Tibial nerve (tissue), 3 donors: ENCODE measurements at regions not wholly inside any gene's neighbourhood (a gene's known extent, or its start where the extent isn't known, plus 50 kb on each side); places are given as distances from the start of the nearest gene placed in this dataset.

ENCODE experiments used
- CTCF ChIP-seq, 5 experiments: fragments of 200-600 bp in 3 of 5; fragments of 450-650 bp in 2 of 5; sonication (generic) in 3 of 5; IDR thresholded peaks; one replicate each; pipeline ENCODE4 v1.5.1; 2016 to 2019; ENCODE audit warnings: antibody characterized with exemption in 5 of 5, mild to moderate bottlenecking in 3 of 5, moderate library complexity in 2 of 5
- POLR2A ChIP-seq, 2 donors: fragments of 450-650 bp; IDR thresholded peaks; one replicate each; pipeline ENCODE4 v1.6.1; 2017; ENCODE audit warnings: antibody characterized with exemption in 2 of 2, mild to moderate bottlenecking in 2 of 2, moderate library complexity in 2 of 2

DNA sequence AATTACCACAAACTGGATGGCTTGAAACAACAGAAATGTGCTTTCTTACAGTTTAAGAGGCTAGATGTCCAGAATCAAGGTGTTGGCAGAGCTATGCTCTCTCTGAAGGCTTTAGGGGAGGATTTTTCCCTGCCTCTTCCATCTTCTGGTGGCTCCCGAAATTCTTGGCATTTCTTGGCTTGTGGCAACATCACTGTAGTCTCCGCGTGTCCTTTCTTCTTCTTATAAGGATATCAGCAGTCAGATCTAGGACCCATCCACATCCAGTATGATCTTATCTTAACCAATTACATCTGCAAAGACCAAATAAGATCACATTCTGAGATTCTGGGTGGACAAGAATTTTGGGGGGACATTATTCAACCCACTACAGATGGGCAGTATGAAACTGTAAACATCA, 119.2 kb upstream of the PMFBP1 start:
- TF ChIP-seq CTCF (IDR thresholded peaks at IDR 0.05) (no peak), POLR2A (IDR thresholded peaks at IDR 0.05) (no peak)
